ENCODE measurements at regions not wholly inside any gene's neighbourhood (a gene's known extent, or its start where the extent isn't known, plus 50 kb on each side); places are given as distances from the start of the nearest gene placed in this dataset.

DNA sequence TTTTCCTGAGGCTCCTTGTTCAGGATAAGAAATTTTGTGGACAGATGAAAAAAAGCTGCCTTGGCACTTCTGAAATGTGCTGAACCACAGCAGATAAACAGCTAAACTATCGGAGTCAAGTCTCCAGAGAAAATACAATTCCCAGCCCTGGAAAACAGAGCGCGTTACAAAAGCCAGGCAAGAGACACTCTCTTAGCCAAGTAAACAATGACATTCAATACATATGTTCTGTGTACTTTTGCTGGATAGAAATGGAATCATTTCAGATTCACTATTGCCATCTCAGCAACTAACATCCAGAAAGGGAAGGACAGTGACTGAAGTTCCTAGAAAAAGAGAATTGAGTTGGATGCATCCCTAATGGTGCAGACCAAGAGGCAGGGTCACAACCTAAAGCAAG is 196.8 kb upstream of the NRSN1 start:
- no TSS peak for BruUV-seq (replicated peaks)
- Histone ChIP-seq H2BK5ac (ENCODE audit: low read depth, low read length, poor library complexity, severe bottlenecking) (no peak overlapping the region), H3K79me1 (ENCODE audit: low read depth in 1 of 2, low read length in 2 of 2) (no peaks in the 10 kb centered on the region), H3K27ac (ENCODE audit: insufficient read depth, low read length) (no peak overlapping the region), H3K4me1 (ENCODE audit: control insufficient read depth, insufficient read depth, low read length) (no peaks in the 10 kb centered on the region), H4K8ac (ENCODE audit: low read depth in 2 of 2, low read length in 2 of 2) (no peak overlapping the region), H4K20me1 (ENCODE audit: insufficient read depth, low read length) (no peaks in the 10 kb centered on the region), H3K14ac (replicated peaks; ENCODE audit: low read depth, low read length) (no peak overlapping the region), H4K91ac (ENCODE audit: insufficient read depth, low read depth, low read length) (no peak overlapping the region), H3K9me1 (ENCODE audit: insufficient read depth, low read length) (no peaks in the 10 kb centered on the region), H4K5ac (ENCODE audit: low read depth, low read length) (no peak overlapping the region), H3K4me3 (ENCODE audit: insufficient read depth, low read depth, low read length) (no peak overlapping the region), H2AFZ (replicated peaks; ENCODE audit: low read length, poor library complexity) (no peak overlapping the region), H2BK15ac (ENCODE audit: low read depth, low read length) (no peak overlapping the region), H3K9me3 (ENCODE audit: control insufficient read depth, insufficient read depth, low read length) (peaks cover 17% of the 10 kb centered on the region), H3K27me3 (ENCODE audit: control insufficient read depth, insufficient read depth, low read length) (no peaks in the 10 kb centered on the region), H2AK5ac (ENCODE audit: low read depth, low read length) (no peak overlapping the region), H3K36me3 (ENCODE audit: control insufficient read depth, insufficient read depth, low read length) (no peaks in the 10 kb centered on the region), H3K18ac (ENCODE audit: low read depth, low read length) (no peak overlapping the region), H3K9ac (ENCODE audit: low read depth, low read length) (no peak overlapping the region), H3K56ac (ENCODE audit: extremely low read depth, insufficient read depth, low read length) (no peak overlapping the region), H2BK120ac (ENCODE audit: low read depth, low read length) (no peak overlapping the region), H3K4me2 (ENCODE audit: low read depth, low read length) (no peak overlapping the region), H2AK9ac (replicated peaks; ENCODE audit: low read depth, low read length, poor library complexity) (no peak overlapping the region), H3K23ac (ENCODE audit: low read depth, low read length) (no peak overlapping the region), H2BK20ac (ENCODE audit: low read depth, low read length) (no peak overlapping the region), H3K4ac (ENCODE audit: low read depth, low read length) (no peak overlapping the region)
- DNase-seq = no peak
- TF ChIP-seq, protein P1, sequence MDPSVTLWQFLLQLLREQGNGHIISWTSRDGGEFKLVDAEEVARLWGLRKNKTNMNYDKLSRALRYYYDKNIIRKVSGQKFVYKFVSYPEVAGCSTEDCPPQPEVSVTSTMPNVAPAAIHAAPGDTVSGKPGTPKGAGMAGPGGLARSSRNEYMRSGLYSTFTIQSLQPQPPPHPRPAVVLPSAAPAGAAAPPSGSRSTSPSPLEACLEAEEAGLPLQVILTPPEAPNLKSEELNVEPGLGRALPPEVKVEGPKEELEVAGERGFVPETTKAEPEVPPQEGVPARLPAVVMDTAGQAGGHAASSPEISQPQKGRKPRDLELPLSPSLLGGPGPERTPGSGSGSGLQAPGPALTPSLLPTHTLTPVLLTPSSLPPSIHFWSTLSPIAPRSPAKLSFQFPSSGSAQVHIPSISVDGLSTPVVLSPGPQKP (IDR thresholded peaks at IDR 0.05; ENCODE audit: borderline replicate concordance, low read depth, low read length) = no peak
- TF ChIP-seq MAZ (IDR thresholded peaks at IDR 0.05; ENCODE audit: borderline replicate concordance, low read depth, low read length) = no peak
- TF ChIP-seq POLR2A (IDR thresholded peaks at IDR 0.05; ENCODE audit: low read depth, low read length) = no peak
- no peak for TF ChIP-seq RFX5 (IDR thresholded peaks at IDR 0.05; ENCODE audit: low read depth, low read length)
- TF ChIP-seq RAD21 (IDR thresholded peaks at IDR 0.05; ENCODE audit: low read length) = no peak
- TF ChIP-seq, protein P2, sequence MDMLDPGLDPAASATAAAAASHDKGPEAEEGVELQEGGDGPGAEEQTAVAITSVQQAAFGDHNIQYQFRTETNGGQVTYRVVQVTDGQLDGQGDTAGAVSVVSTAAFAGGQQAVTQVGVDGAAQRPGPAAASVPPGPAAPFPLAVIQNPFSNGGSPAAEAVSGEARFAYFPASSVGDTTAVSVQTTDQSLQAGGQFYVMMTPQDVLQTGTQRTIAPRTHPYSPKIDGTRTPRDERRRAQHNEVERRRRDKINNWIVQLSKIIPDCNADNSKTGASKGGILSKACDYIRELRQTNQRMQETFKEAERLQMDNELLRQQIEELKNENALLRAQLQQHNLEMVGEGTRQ (IDR thresholded peaks at IDR 0.05; ENCODE audit: low read depth, low read length) = no peak
- POLR2A ChIA-PET (ENCODE audit: unreplicated experiment) = no interaction called here
- in situ Hi-C loops (cut with MboI; ENCODE audit: low sequenced_read_pairs) = no loop called here
- CTCF ChIA-PET = no interaction called here
- no CpG with 5 or more reads among the region's 3 CpGs for WGBS, 2 experiments (ENCODE audit: extremely low coverage in 2 of 2, insufficient read length in 1 of 2)
- dilution Hi-C loops (cut with HindIII; ENCODE audit: low sequenced_read_pairs, unreplicated experiment) = no loop called here
- ATAC-seq (ENCODE audit: low read depth) = no peak
- intact Hi-C loops (cut with micrococcal nuclease) = no loop called here
